CD4-positive, alpha-beta memory T cell (primary cell): ENCODE measurements at regions not wholly inside any gene's neighbourhood (a gene's known extent, or its start where the extent isn't known, plus 50 kb on each side); places are given as distances from the start of the nearest gene placed in this dataset.

Experiments used
- CTCF ChIA-PET: fragments of 350-600 bp; sonication (Branson Sonifier 250); formaldehyde crosslinking; loops from one replicate; lab custom pipeline; 2021; ENCODE audit warnings: inconsistent platforms; ENCODE audit not compliant: partially characterized antibody; lab: Charles Lee
- POLR2A ChIA-PET: fragments of 350-600 bp; sonication (Branson Sonifier 250); formaldehyde crosslinking; loops from one replicate; lab custom pipeline; 2021; ENCODE audit not compliant: partially characterized antibody; lab: Charles Lee
- DNase-seq, 5 donors: peaks; one replicate each; pipeline versions ENCODE4 v3.0.0 to v3.0.0-alpha.2; 2020 to 2022; ENCODE audit warnings: mixed read lengths in 1 of 5
- H3K27ac ChIP-seq: one replicate; pipeline ENCODE4 v1.7.0; 2013; ENCODE audit warnings: low read depth, low read length
- H3K27me3 ChIP-seq: 2 replicates; pipeline ENCODE4 v1.7.0; 2013; ENCODE audit warnings: mild to moderate bottlenecking, low read length, moderate library complexity; ENCODE audit not compliant: insufficient read depth
- H3K36me3 ChIP-seq: 2 replicates; pipeline ENCODE4 v1.7.0; 2013; ENCODE audit warnings: mild to moderate bottlenecking, low read length, moderate library complexity; ENCODE audit not compliant: insufficient read depth
- H3K4me1 ChIP-seq: 2 replicates; pipeline ENCODE4 v1.7.0; 2013; ENCODE audit warnings: mild to moderate bottlenecking, low read length, moderate library complexity; ENCODE audit not compliant: insufficient read depth
- H3K4me3 ChIP-seq, 2 donors: one replicate each; pipeline ENCODE4 v1.7.0; 2013; ENCODE audit warnings: low read length in 2 of 2, mild to moderate bottlenecking in 1 of 2
- H3K9me3 ChIP-seq, 2 donors: one replicate each; pipeline ENCODE4 v1.7.0; 2013; ENCODE audit warnings: low read length in 2 of 2, control low read depth in 1 of 2; ENCODE audit not compliant: control insufficient read depth in 1 of 2
- H3K27ac Mint-ChIP-seq, 7 donors: one replicate each; pipeline ENCODE4 v1.8.0; 2020 to 2021; ENCODE audit warnings: mixed read lengths in 7 of 7, mild to moderate bottlenecking in 6 of 7, inconsistent platforms in 3 of 7, moderate library complexity in 3 of 7
- H3K27me3 Mint-ChIP-seq, 2 donors: one replicate each; pipeline ENCODE4 v1.8.0; 2020 to 2021; ENCODE audit warnings: mixed read lengths in 2 of 2
- H3K36me3 Mint-ChIP-seq, 2 donors: one replicate each; pipeline ENCODE4 v1.8.0; 2020 to 2021; ENCODE audit warnings: mixed read lengths in 2 of 2, inconsistent platforms in 1 of 2, mild to moderate bottlenecking in 1 of 2
- H3K4me1 Mint-ChIP-seq, 4 donors: one replicate each; pipeline ENCODE4 v1.8.0; 2020 to 2021; ENCODE audit warnings: mixed read lengths in 4 of 4, mild to moderate bottlenecking in 1 of 4
- H3K4me3 Mint-ChIP-seq, 8 donors: one replicate each; pipeline ENCODE4 v1.8.0; 2020 to 2021; ENCODE audit warnings: mixed read lengths in 8 of 8, mild to moderate bottlenecking in 7 of 8, moderate library complexity in 6 of 8, inconsistent platforms in 3 of 8
- H3K9me3 Mint-ChIP-seq, 8 donors: one replicate each; pipeline ENCODE4 v1.8.0; 2020 to 2021; ENCODE audit warnings: mixed read lengths in 8 of 8, mild to moderate bottlenecking in 5 of 8, inconsistent platforms in 3 of 8, moderate library complexity in 1 of 8
- intact Hi-C: fragments of 100-400 bp; cut with micrococcal nuclease; formaldehyde crosslinking; loops from one replicate; pipeline ENCODE4 v1.15.1; 2023

DNA sequence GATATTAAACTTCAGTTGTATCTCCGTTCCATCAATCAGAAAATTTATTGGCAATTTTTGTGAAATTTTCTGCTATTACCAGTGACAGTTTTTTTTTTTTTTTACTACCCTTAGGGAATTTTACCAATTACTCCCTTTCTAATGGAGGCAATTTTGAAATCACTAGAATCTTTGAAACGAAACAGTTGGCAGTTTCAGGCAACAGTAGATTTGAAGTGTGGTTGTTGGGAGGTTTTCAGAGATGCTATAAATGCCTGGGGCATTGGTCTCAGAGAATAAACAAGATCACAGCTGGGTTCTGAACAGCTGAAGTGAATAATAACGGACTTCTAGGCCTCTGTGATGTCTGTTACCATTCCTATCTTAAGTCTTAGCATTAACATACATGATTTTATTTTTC is 535.9 kb upstream of the POT1 start:
- H3K27me3 Mint-ChIP-seq: no peaks in the 10 kb centered on the region
- peaks cover 1 to 10% (median 4%) of the 10 kb centered on the region in 8 donors for H3K9me3 Mint-ChIP-seq
- H3K27me3 ChIP-seq: no peaks in the 10 kb centered on the region
- POLR2A ChIA-PET: no interaction called here
- no peak overlapping the region for H3K27ac Mint-ChIP-seq
- no peak for DNase-seq
- no peaks in the 10 kb centered on the region for H3K4me1 ChIP-seq
- H3K27ac ChIP-seq: no peak overlapping the region
- no peaks in the 10 kb centered on the region for H3K36me3 ChIP-seq
- H3K9me3 ChIP-seq: no peaks in the 10 kb centered on the region
- H3K36me3 Mint-ChIP-seq: no peaks in the 10 kb centered on the region
- H3K4me1 Mint-ChIP-seq: no peaks in the 10 kb centered on the region
- CTCF ChIA-PET: no interaction called here
- intact Hi-C loops: no loop called here
- no peak overlapping the region for H3K4me3 ChIP-seq
- no peak overlapping the region for H3K4me3 Mint-ChIP-seq

DNA sequence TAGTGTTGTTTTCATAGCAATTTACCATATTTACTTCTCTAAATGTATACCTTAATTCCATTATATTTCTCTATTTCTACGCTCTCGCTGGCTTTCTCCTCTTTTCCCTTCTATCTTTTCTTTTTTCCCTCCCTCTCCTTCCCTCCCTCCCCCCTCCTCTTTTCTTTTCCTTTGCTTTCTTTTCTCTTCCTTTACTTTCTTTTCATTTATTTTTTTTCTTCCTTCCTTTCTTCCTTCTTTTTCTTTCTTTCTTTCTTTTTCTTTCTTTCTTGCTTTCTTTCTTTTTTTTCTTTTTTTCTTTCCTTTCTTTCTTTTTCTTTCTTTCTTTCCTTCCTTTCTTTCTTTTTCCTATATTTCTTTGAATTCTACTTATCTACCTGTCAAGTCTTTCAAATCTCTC is 533.0 kb upstream of the POT1 start:
- no peak overlapping the region for H3K4me3 ChIP-seq
- H3K4me1 Mint-ChIP-seq: no peaks in the 10 kb centered on the region
- intact Hi-C loops: no loop called here
- DNase-seq: no peak
- no peaks in the 10 kb centered on the region for H3K36me3 Mint-ChIP-seq
- no peak overlapping the region for H3K4me3 Mint-ChIP-seq
- H3K27me3 ChIP-seq: no peaks in the 10 kb centered on the region
- no peak overlapping the region for H3K27ac Mint-ChIP-seq
- ChIA-PET CTCF (no interaction called here), POLR2A (no interaction called here)
- no peaks in the 10 kb centered on the region for H3K36me3 ChIP-seq
- H3K9me3 ChIP-seq: peaks cover 0 to 5% of the 10 kb centered on the region in 2 donors
- H3K27ac ChIP-seq: no peak overlapping the region
- no peaks in the 10 kb centered on the region for H3K27me3 Mint-ChIP-seq
- peaks cover 3 to 30% (median 14%) of the 10 kb centered on the region in 8 donors for H3K9me3 Mint-ChIP-seq
- no peaks in the 10 kb centered on the region for H3K4me1 ChIP-seq

DNA sequence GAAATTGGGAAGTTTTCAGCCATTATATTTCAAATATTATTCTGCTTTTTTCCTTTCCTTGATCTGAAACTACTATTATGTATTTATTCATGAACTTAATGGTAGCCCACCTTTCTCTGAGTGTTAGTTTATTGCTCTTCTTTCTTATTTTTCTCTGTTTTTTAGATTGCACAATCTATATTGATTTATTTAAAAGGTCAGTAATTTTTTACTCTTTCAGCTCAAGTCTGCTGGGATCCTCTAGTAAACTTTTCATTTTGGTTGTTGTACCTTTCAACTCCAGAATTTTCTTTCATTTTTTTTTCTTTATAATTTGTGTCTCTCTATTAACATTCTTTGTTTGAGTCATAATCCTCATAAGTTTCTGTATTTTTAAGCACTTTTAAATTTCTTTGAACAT is 529.4 kb upstream of the POT1 start:
- H3K36me3 Mint-ChIP-seq: no peaks in the 10 kb centered on the region
- no peaks in the 10 kb centered on the region for H3K4me1 ChIP-seq

DNA sequence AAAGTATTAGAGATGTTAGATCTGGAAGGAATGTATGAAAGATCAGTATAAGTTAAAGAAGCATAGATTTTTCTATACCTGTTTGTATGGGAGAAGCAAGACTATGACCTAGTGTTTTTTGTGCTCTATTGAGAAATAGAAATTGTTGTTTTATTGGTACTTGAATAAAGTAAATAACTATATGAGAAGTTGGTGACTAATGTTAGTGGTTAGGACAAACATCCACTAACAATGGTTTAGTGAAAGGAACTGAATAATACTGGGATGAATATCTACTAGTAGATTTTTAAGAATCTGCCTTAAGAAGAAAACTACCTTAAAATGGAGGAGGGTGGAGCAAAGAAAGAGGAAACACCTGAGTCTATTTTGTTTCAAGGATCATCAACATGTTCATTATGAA is 521.1 kb upstream of the POT1 start:
- Mint-ChIP-seq H3K36me3 (no peaks in the 10 kb centered on the region), H3K27me3 (no peaks in the 10 kb centered on the region), H3K4me1 (no peaks in the 10 kb centered on the region), H3K9me3 (peaks cover 1 to 12% (median 5%) of the 10 kb centered on the region in 8 donors), H3K4me3 (no peak overlapping the region), H3K27ac (no peak overlapping the region)
- Histone ChIP-seq H3K4me3 (no peak overlapping the region), H3K9me3 (no peaks in the 10 kb centered on the region), H3K36me3 (no peaks in the 10 kb centered on the region), H3K27me3 (no peaks in the 10 kb centered on the region), H3K4me1 (no peaks in the 10 kb centered on the region), H3K27ac (no peak overlapping the region)
- CTCF ChIA-PET: no interaction called here
- POLR2A ChIA-PET: no interaction called here
- intact Hi-C loops: no loop called here
- DNase-seq: no peak

More for the DNA sequence above, 529.4 kb upstream of the POT1 start:
- Mint-ChIP-seq H3K27me3 (no peaks in the 10 kb centered on the region), H3K27ac (no peak overlapping the region), H3K9me3 (peaks cover 6 to 47% (median 23%) of the 10 kb centered on the region in 8 donors), H3K4me1 (no peaks in the 10 kb centered on the region), H3K4me3 (no peak overlapping the region)
- Histone ChIP-seq H3K9me3 (peaks cover 0 to 5% of the 10 kb centered on the region in 2 donors), H3K36me3 (no peaks in the 10 kb centered on the region), H3K4me3 (no peak overlapping the region), H3K27me3 (no peaks in the 10 kb centered on the region), H3K27ac (no peak overlapping the region)
- no peak for DNase-seq
- ChIA-PET POLR2A (no interaction called here), CTCF (no interaction called here)
- intact Hi-C loops: no loop called here

DNA sequence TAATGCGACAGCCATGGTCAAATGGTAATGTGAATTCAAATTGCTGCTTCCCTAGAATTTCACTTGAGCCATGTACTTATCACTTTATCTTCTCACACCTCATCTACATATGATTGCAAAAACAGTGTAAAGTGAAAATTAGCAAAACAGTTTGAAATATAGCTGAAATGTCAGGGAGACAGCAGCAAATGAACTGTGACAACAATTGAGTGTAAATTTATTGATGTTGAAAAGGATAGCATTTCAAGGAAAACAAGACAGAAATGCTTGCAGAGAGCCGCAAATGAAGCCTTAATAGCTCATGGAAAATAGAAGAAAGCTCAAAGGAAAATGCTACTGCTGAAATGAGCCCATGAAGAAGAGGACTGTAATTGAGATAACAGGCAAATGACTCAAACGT is 516.2 kb upstream of the POT1 start:
- H3K27ac Mint-ChIP-seq: no peak overlapping the region
- no peak overlapping the region for H3K4me3 Mint-ChIP-seq
- H3K27me3 Mint-ChIP-seq: no peaks in the 10 kb centered on the region
- no peaks in the 10 kb centered on the region for H3K4me1 Mint-ChIP-seq
- DNase-seq: no peak
- intact Hi-C loops: no loop called here
- Histone ChIP-seq H3K27ac (no peak overlapping the region), H3K36me3 (no peaks in the 10 kb centered on the region), H3K4me3 (no peak overlapping the region), H3K9me3 (no peaks in the 10 kb centered on the region), H3K4me1 (no peaks in the 10 kb centered on the region), H3K27me3 (no peaks in the 10 kb centered on the region)
- H3K36me3 Mint-ChIP-seq: no peaks in the 10 kb centered on the region
- ChIA-PET CTCF (no interaction called here), POLR2A (no interaction called here)
- H3K9me3 Mint-ChIP-seq: peaks cover 1 to 11% (median 5%) of the 10 kb centered on the region in 8 donors

DNA sequence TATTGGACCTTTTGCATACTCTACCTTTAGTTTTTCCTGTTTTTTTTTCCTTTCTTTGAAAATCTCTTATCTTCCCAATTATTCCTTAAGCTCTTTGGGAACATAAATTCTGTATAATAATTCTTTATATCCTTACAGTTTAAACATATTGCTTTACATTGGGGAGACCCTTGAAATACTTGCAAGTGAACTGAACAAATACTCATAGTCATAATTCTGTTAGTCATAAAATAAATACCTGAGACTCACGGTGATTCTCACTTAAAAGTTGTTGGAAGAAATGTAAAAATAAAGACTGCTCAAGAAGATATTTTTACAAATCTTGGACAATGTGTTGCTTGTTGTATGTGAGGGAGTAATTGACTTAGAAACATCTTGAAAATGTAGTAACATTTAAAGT is 515.2 kb upstream of the POT1 start:
- Mint-ChIP-seq H3K27me3 (no peaks in the 10 kb centered on the region), H3K4me3 (no peak overlapping the region), H3K9me3 (peaks cover 1 to 11% (median 4%) of the 10 kb centered on the region in 8 donors), H3K36me3 (no peaks in the 10 kb centered on the region), H3K4me1 (no peaks in the 10 kb centered on the region), H3K27ac (no peak overlapping the region)
- no peak overlapping the region for H3K27ac ChIP-seq
- no peaks in the 10 kb centered on the region for H3K9me3 ChIP-seq
- DNase-seq: no peak
- POLR2A ChIA-PET: no interaction called here
- no peak overlapping the region for H3K4me3 ChIP-seq
- CTCF ChIA-PET: no interaction called here
- no peaks in the 10 kb centered on the region for H3K27me3 ChIP-seq
- H3K4me1 ChIP-seq: no peaks in the 10 kb centered on the region
- H3K36me3 ChIP-seq: no peaks in the 10 kb centered on the region
- intact Hi-C loops: no loop called here

DNA sequence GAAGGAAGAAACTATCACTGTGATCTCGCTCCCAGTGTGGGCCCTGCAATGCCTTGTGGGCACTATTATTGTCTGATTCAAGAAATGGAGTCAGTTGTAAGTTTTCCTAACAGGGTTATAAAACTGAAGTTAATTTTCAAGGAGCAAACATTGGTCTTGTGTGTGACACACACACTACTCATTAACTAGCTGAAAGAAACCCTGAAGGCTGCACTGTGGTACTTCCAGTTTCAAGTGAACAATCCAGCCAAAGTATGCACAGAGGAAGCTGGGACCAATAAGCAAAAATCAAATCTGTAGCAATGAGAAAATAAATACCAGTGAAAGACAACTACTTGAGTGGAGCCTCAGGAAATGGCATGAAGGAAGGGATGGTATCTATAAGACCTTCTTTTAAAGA is 506.6 kb upstream of the POT1 start:
- intact Hi-C loops: no loop called here
- Histone ChIP-seq H3K27me3 (no peaks in the 10 kb centered on the region), H3K36me3 (no peaks in the 10 kb centered on the region), H3K9me3 (no peaks in the 10 kb centered on the region), H3K27ac (no peak overlapping the region), H3K4me3 (no peak overlapping the region), H3K4me1 (no peaks in the 10 kb centered on the region)
- POLR2A ChIA-PET: no interaction called here
- Mint-ChIP-seq H3K27ac (no peak overlapping the region), H3K36me3 (no peaks in the 10 kb centered on the region), H3K9me3 (peaks cover 0 to 9% (median 3%) of the 10 kb centered on the region in 8 donors), H3K4me1 (no peaks in the 10 kb centered on the region), H3K4me3 (no peak overlapping the region), H3K27me3 (no peaks in the 10 kb centered on the region)
- no peak for DNase-seq
- CTCF ChIA-PET: interaction anchor here (1.4 kb wide), 1 partner anchor 10 kb away, joined by 3 read pairs; no protein-coding TSS in a partner anchor

DNA sequence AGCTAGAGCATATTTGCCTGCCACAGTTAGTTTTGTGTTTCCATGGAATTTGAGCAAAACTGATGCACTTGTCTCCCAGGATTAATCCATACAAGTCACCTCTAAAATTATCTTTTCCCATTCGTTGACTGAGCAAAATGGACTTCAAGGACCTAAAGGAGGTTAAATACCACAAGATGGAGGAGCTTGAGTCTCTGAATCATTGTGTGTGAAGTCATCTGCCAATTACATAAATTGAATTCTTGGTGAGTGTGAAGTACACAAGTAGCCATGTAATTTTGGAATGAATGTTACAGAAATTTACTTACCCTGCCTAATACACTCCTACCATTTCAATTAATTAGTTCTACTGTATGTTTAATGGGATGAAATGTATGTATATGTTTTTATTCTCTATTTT is 501.7 kb upstream of the POT1 start:
- no peaks in the 10 kb centered on the region for H3K4me1 ChIP-seq
- Mint-ChIP-seq H3K36me3 (no peaks in the 10 kb centered on the region), H3K9me3 (peaks cover 0 to 14% (median 6%) of the 10 kb centered on the region in 8 donors), H3K27me3 (no peaks in the 10 kb centered on the region), H3K4me3 (no peak overlapping the region), H3K4me1 (no peaks in the 10 kb centered on the region), H3K27ac (no peak overlapping the region)
- no peaks in the 10 kb centered on the region for H3K27me3 ChIP-seq
- ChIA-PET CTCF (no interaction called here), POLR2A (no interaction called here)
- intact Hi-C loops: no loop called here
- H3K4me3 ChIP-seq: no peak overlapping the region
- no peaks in the 10 kb centered on the region for H3K9me3 ChIP-seq
- no peaks in the 10 kb centered on the region for H3K36me3 ChIP-seq
- H3K27ac ChIP-seq: no peak overlapping the region
- no peak for DNase-seq
